ENCODE measurements at regions not wholly inside any gene's neighbourhood (a gene's known extent, or its start where the extent isn't known, plus 50 kb on each side); places are given as distances from the start of the nearest gene placed in this dataset.
A peak's percentile ranks its signal among the peaks of the same experiment; 100 is the strongest.

- no TSS peak for BruUV-seq (replicated peaks)
- CTCF ChIA-PET, result no interaction called here
- peak; percentile 14 to 46 for DNase-seq
- intact Hi-C loops (cut with micrococcal nuclease; ENCODE audit: unreplicated experiment), result no loop called here
- H3K9me2 ChIP-seq (ENCODE audit: insufficient read depth), result no peaks in the 10 kb centered on the region
- H3K4me3 ChIP-seq, result no peak overlapping the region
- no peaks in the 10 kb centered on the region for H3K36me3 ChIP-seq (ENCODE audit: low read depth)
- no peak overlapping the region for H3K27ac ChIP-seq
- H3K9me3 ChIP-seq (ENCODE audit: insufficient read depth, low read depth), result no peaks in the 10 kb centered on the region
- no peaks in the 10 kb centered on the region for H3K27me3 ChIP-seq (ENCODE audit: insufficient read depth, low read depth)
- no peaks in the 10 kb centered on the region for H3K79me2 ChIP-seq (ENCODE audit: low read depth)
- H3K4me2 ChIP-seq, result no peak overlapping the region
- H4K20me1 ChIP-seq (ENCODE audit: insufficient read depth), result no peaks in the 10 kb centered on the region
- peaks cover 11% of the 10 kb centered on the region; the same call in 1 of the 2 replicates for H3K4me1 ChIP-seq (replicated peaks; ENCODE audit: insufficient read depth)
- POLR2A ChIA-PET (ENCODE audit: unreplicated experiment), result interaction anchor here (0.6 to 1.0 kb wide), 2 partner anchors 44 to 1217 kb away, joined by 4 to 11 read pairs; no protein-coding TSS in a partner anchor
- H2AFZ ChIP-seq, result no peak overlapping the region
- TF ChIP-seq EZH2 (IDR thresholded peaks at IDR 0.05; ENCODE audit: low read depth) (no peak), CTCF (conservative IDR thresholded peaks at IDR 0.05) (no peak)
- H3F3A ChIP-seq (ENCODE audit: insufficient read depth, low read depth), result no peaks in the 10 kb centered on the region
These were observed 77.9 kb upstream of the ID4 start for GRCh38 chr6:19759117-19759880.

- BruUV-seq (replicated peaks), result no TSS peak
- no peak overlapping the region for H3K27ac ChIP-seq
- H3K36me3 ChIP-seq (ENCODE audit: low read depth), result no peaks in the 10 kb centered on the region
- no peaks in the 10 kb centered on the region for H3K9me3 ChIP-seq (ENCODE audit: insufficient read depth, low read depth)
- TF ChIP-seq EZH2 (IDR thresholded peaks at IDR 0.05; ENCODE audit: low read depth) (no peak), CTCF (conservative IDR thresholded peaks at IDR 0.05) (no peak)
- H3K4me3 ChIP-seq, result no peak overlapping the region
- no peak overlapping the region for H2AFZ ChIP-seq
- H3F3A ChIP-seq (ENCODE audit: insufficient read depth, low read depth), result no peaks in the 10 kb centered on the region
- no peaks in the 10 kb centered on the region for H3K79me2 ChIP-seq (ENCODE audit: low read depth)
- no peak for DNase-seq
- no peaks in the 10 kb centered on the region for H3K27me3 ChIP-seq (ENCODE audit: insufficient read depth, low read depth)
- no peak overlapping the region for H3K4me2 ChIP-seq
- POLR2A ChIA-PET (ENCODE audit: unreplicated experiment), result no interaction called here
- no peaks in the 10 kb centered on the region for H4K20me1 ChIP-seq (ENCODE audit: insufficient read depth)
- no peaks in the 10 kb centered on the region for H3K9me2 ChIP-seq (ENCODE audit: insufficient read depth)
- H3K4me1 ChIP-seq (replicated peaks; ENCODE audit: insufficient read depth), result peaks cover 11% of the 10 kb centered on the region; the same call in 1 of the 2 replicates
- CTCF ChIA-PET, result no interaction called here
- intact Hi-C loops (cut with micrococcal nuclease; ENCODE audit: unreplicated experiment), result no loop called here
These were observed 76.0 kb upstream of the ID4 start for GRCh38 chr6:19761121-19761520.

- ChIA-PET POLR2A (ENCODE audit: unreplicated experiment) (no interaction called here), CTCF (interaction anchor here (0.6 kb wide), 1 partner anchor 882 kb away, joined by 3 read pairs; no protein-coding TSS in a partner anchor)
- Histone ChIP-seq H3K4me1 (replicated peaks; ENCODE audit: insufficient read depth) (no peaks in the 10 kb centered on the region), H3K79me2 (ENCODE audit: low read depth) (no peaks in the 10 kb centered on the region), H3K4me2 (no peak overlapping the region), H3F3A (ENCODE audit: insufficient read depth, low read depth) (no peaks in the 10 kb centered on the region), H3K9me2 (ENCODE audit: insufficient read depth) (no peaks in the 10 kb centered on the region), H4K20me1 (ENCODE audit: insufficient read depth) (no peaks in the 10 kb centered on the region), H3K27ac (no peak overlapping the region), H3K36me3 (ENCODE audit: low read depth) (no peaks in the 10 kb centered on the region), H3K27me3 (ENCODE audit: insufficient read depth, low read depth) (no peaks in the 10 kb centered on the region), H3K4me3 (no peak overlapping the region), H2AFZ (no peak overlapping the region), H3K9me3 (ENCODE audit: insufficient read depth, low read depth) (no peaks in the 10 kb centered on the region)
- intact Hi-C loops (cut with micrococcal nuclease; ENCODE audit: unreplicated experiment), result no loop called here
- no peak for DNase-seq
- TF ChIP-seq CTCF (conservative IDR thresholded peaks at IDR 0.05) (no peak), EZH2 (IDR thresholded peaks at IDR 0.05; ENCODE audit: low read depth) (no peak)
- no TSS peak for BruUV-seq (replicated peaks)
These were observed 65.3 kb upstream of the ID4 start for GRCh38 chr6:19771753-19772336.

Measured in PC-9 (cell line).